Colonic mucosa (tissue), 4 donors: ENCODE measurements at regions not wholly inside any gene's neighbourhood (a gene's known extent, or its start where the extent isn't known, plus 50 kb on each side); places are given as distances from the start of the nearest gene placed in this dataset.

Experiments
- DNase-seq: peaks from one replicate; pipeline ENCODE4 v3.0.0-alpha.2; 2020
- H3K27ac ChIP-seq: fragments of 200-600 bp; one replicate; pipeline ENCODE4 v1.8.0; 2021
- H3K27me3 ChIP-seq: fragments of 200-600 bp; one replicate; pipeline ENCODE4 v1.8.0; 2021
- H3K36me3 ChIP-seq: fragments of 200-600 bp; one replicate; pipeline ENCODE4 v1.8.0; 2021
- H3K4me1 ChIP-seq: fragments of 200-600 bp; one replicate; pipeline ENCODE4 v1.8.0; 2021; ENCODE audit warnings: mild to moderate bottlenecking
- H3K4me3 ChIP-seq: fragments of 200-600 bp; one replicate; pipeline ENCODE4 v1.8.0; 2021
- H3K9ac ChIP-seq, 2 donors: one replicate each; pipeline ENCODE4 v1.7.0; 2013; ENCODE audit warnings: control low read depth in 2 of 2, low read depth in 2 of 2, low read length in 2 of 2
- H3K9me3 ChIP-seq: fragments of 200-600 bp; one replicate; pipeline ENCODE4 v1.8.0; 2021
- CTCF ChIP-seq: fragments of 200-600 bp; IDR thresholded peaks from one replicate; pipeline ENCODE4 v1.8.0; 2022; ENCODE audit warnings: antibody characterized with exemption, mild to moderate bottlenecking
- intact Hi-C: fragments of 100-400 bp; cut with DNase I; formaldehyde crosslinking; loops from one replicate; pipeline ENCODE4 v1.14.1; 2022
- donor health status: healthy.
- donor health status: DM: no; HTN: no; CAD: no.
- donor health status: DM: no; HTN: no; CAD: no.

GRCh38 chr2:193114827-193115226 is 920.1 kb upstream of the TMEFF2 start:
- Histone ChIP-seq H3K27me3 (no peaks in the 10 kb centered on the region), H3K36me3 (no peaks in the 10 kb centered on the region), H3K4me3 (no peak overlapping the region), H3K9me3 (no peaks in the 10 kb centered on the region), H3K4me1 (no peaks in the 10 kb centered on the region), H3K27ac (no peak overlapping the region), H3K9ac (no peak overlapping the region)
- no peak for TF ChIP-seq CTCF
- DNase-seq = no peak
- intact Hi-C loops = no loop called here

GRCh38 chr2:193112986-193113385 is 918.3 kb upstream of the TMEFF2 start:
- intact Hi-C loops = no loop called here
- Histone ChIP-seq H3K9ac (no peak overlapping the region), H3K9me3 (no peaks in the 10 kb centered on the region), H3K36me3 (no peaks in the 10 kb centered on the region), H3K4me1 (no peaks in the 10 kb centered on the region), H3K27ac (no peak overlapping the region), H3K4me3 (no peak overlapping the region), H3K27me3 (no peaks in the 10 kb centered on the region)
- DNase-seq = no peak
- no peak for TF ChIP-seq CTCF

GRCh38 chr2:193103064-193103463 is 908.3 kb upstream of the TMEFF2 start:
- H3K27ac ChIP-seq = no peak overlapping the region
- no peak overlapping the region for H3K4me3 ChIP-seq
- no peaks in the 10 kb centered on the region for H3K9me3 ChIP-seq
- no peak for DNase-seq
- no peaks in the 10 kb centered on the region for H3K4me1 ChIP-seq
- H3K36me3 ChIP-seq = no peaks in the 10 kb centered on the region
- no peaks in the 10 kb centered on the region for H3K27me3 ChIP-seq
- TF ChIP-seq CTCF = no peak
- intact Hi-C loops = no loop called here
- no peak overlapping the region for H3K9ac ChIP-seq

GRCh38 chr2:193101591-193101990 is 906.9 kb upstream of the TMEFF2 start:
- Histone ChIP-seq H3K9me3 (no peaks in the 10 kb centered on the region), H3K4me1 (no peaks in the 10 kb centered on the region), H3K27me3 (no peaks in the 10 kb centered on the region), H3K9ac (no peak overlapping the region), H3K27ac (no peak overlapping the region), H3K36me3 (no peaks in the 10 kb centered on the region), H3K4me3 (no peak overlapping the region)
- no peak for TF ChIP-seq CTCF
- no peak for DNase-seq
- intact Hi-C loops = no loop called here

GRCh38 chr2:193088026-193088425 is 893.3 kb upstream of the TMEFF2 start:
- Histone ChIP-seq H3K9ac (no peak overlapping the region), H3K27ac (no peak overlapping the region), H3K27me3 (no peaks in the 10 kb centered on the region), H3K9me3 (no peaks in the 10 kb centered on the region), H3K4me1 (no peaks in the 10 kb centered on the region), H3K36me3 (no peaks in the 10 kb centered on the region), H3K4me3 (no peak overlapping the region)
- intact Hi-C loops = no loop called here
- no peak for TF ChIP-seq CTCF
- no peak for DNase-seq

GRCh38 chr2:193076995-193077394 is 882.3 kb upstream of the TMEFF2 start:
- Histone ChIP-seq H3K27me3 (no peaks in the 10 kb centered on the region), H3K4me3 (no peak overlapping the region), H3K27ac (no peak overlapping the region), H3K4me1 (no peaks in the 10 kb centered on the region), H3K9ac (no peak overlapping the region), H3K36me3 (no peaks in the 10 kb centered on the region), H3K9me3 (no peaks in the 10 kb centered on the region)
- DNase-seq = no peak
- no peak for TF ChIP-seq CTCF
- intact Hi-C loops = no loop called here
